ENCODE measurements at regions not wholly inside any gene's neighbourhood (a gene's known extent, or its start where the extent isn't known, plus 50 kb on each side); places are given as distances from the start of the nearest gene placed in this dataset.

- no peaks in the 10 kb centered on the region for H3K9me3 Mint-ChIP-seq
- no peak overlapping the region for H3K4me3 Mint-ChIP-seq
- no peak for ATAC-seq
Observed at GRCh38 chr2:54382601-54383000, 73.5 kb upstream of the SPTBN1 start.

GRCh38 chr2:54384301-54385203 is 71.6 kb upstream of the SPTBN1 start:
- Mint-ChIP-seq H3K4me3 (no peak overlapping the region), H3K9me3 (no peaks in the 10 kb centered on the region), H3K36me3 (ENCODE audit: insufficient read depth) (no peaks in the 10 kb centered on the region), H3K4me1 (ENCODE audit: low read depth) (no peaks in the 10 kb centered on the region), H3K27me3 (ENCODE audit: low read depth) (no peaks in the 10 kb centered on the region)
- ATAC-seq (no peak), DNase-seq (no peak)

More at GRCh38 chr2:54382601-54383000, 73.5 kb upstream of the SPTBN1 start:
- no peak for DNase-seq
- no peaks in the 10 kb centered on the region for H3K27me3 Mint-ChIP-seq (ENCODE audit: low read depth)
- no peaks in the 10 kb centered on the region for H3K36me3 Mint-ChIP-seq (ENCODE audit: insufficient read depth)
- no peaks in the 10 kb centered on the region for H3K4me1 Mint-ChIP-seq (ENCODE audit: low read depth)

DNA sequence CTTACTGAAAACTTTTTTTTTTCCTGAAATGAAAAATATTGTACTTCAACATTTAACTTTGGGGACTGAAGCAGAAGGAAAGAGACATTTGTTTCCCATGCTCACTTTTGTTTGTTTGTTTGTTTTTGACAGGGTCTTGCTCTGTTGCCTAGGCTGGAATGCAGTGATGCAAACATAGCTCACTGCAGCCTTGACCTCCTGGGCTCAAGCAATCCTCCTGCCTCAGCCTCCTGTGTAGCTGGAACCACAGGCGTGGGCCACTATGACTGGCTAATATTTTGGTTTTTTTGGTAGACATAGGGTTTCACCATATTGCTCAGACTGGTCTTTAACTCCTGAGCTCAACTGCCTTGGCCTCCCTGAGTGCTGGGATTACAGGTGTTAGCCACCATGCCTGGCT is 70.9 kb upstream of the SPTBN1 start:
- DNase-seq (no peak), ATAC-seq (no peak)
- H3K27me3 Mint-ChIP-seq (ENCODE audit: low read depth), result no peaks in the 10 kb centered on the region
- H3K36me3 Mint-ChIP-seq (ENCODE audit: insufficient read depth), result no peaks in the 10 kb centered on the region
- no peaks in the 10 kb centered on the region for H3K4me1 Mint-ChIP-seq (ENCODE audit: low read depth)
- H3K4me3 Mint-ChIP-seq, result no peak overlapping the region
- H3K9me3 Mint-ChIP-seq, result no peaks in the 10 kb centered on the region

DNA sequence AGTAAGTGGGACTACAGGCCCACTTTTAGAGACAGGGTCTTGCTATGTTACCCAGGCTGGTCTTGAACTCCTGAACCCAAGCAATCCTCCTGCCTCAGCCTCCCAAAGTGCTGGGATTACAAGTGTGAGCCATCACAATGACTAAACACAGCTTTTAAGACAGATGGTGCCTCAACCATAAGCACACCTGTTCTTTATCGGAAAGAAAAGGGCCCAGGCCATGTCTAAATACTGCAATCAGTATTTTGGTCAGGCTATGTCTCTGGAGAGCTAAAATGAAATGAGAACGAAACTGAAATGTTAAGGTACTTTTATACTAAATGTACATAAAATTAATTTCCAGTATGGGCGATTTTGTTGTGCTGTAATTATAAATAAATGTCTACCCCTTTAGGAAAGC is 69.5 kb upstream of the SPTBN1 start:
- H3K4me1 Mint-ChIP-seq (ENCODE audit: low read depth), result no peaks in the 10 kb centered on the region
- DNase-seq, result no peak
- no peaks in the 10 kb centered on the region for H3K36me3 Mint-ChIP-seq (ENCODE audit: insufficient read depth)
- no peak overlapping the region for H3K4me3 Mint-ChIP-seq
- no peaks in the 10 kb centered on the region for H3K9me3 Mint-ChIP-seq
- no peaks in the 10 kb centered on the region for H3K27me3 Mint-ChIP-seq (ENCODE audit: low read depth)
- no peak for ATAC-seq

DNA sequence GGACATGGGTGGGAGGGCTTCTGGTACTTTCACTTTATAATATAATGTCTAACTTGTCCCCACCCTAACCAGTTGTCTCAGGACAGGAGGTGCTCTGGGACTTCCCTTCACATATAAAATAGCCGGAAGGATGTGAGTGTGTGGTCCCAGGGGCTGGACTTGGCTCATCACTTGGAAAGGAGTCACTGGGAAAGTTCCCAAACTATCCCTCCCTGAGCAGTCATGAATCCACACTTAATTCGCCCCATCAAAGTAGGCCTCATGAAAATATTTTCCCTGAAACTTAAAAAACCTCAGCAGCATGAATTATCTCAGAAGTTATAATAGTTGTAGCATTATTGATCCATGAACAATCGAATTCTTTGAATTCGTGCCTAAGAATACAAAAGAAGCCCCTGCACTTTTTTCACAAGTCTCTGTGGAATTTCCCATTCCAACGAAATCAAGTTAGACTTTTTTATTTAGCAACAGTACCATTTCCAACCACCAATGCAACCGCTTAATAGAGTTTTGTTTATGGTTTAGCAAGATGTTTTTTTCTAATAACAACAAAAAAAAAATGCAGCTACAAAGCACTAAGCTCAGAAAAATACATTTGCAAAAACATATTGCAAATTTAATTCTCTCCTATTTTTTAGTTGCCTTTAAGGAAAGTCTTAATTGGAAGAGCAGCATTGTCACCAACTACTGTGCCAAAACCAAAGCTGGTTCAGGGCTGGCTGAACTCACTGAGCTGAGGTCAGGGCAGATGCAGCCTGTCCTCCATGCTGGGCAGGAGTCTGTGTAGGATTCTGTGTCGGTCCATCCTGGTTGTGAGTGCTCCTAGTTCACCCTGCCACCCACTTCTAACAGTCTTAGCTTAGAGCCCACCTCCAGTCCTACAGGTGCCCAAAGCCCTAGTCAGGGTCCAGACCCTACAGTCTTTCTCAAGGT is 68.8 kb upstream of the SPTBN1 start:
- Mint-ChIP-seq H3K36me3 (ENCODE audit: insufficient read depth) (no peaks in the 10 kb centered on the region), H3K4me1 (ENCODE audit: low read depth) (no peaks in the 10 kb centered on the region), H3K9me3 (no peaks in the 10 kb centered on the region), H3K27me3 (ENCODE audit: low read depth) (no peaks in the 10 kb centered on the region), H3K4me3 (no peak overlapping the region)
- ATAC-seq (no peak), DNase-seq (no peak)

GRCh38 chr2:54388076-54388475 is 68.1 kb upstream of the SPTBN1 start:
- Mint-ChIP-seq H3K36me3 (ENCODE audit: insufficient read depth) (no peaks in the 10 kb centered on the region), H3K27me3 (ENCODE audit: low read depth) (no peaks in the 10 kb centered on the region), H3K4me3 (no peak overlapping the region), H3K4me1 (ENCODE audit: low read depth) (no peaks in the 10 kb centered on the region), H3K9me3 (no peaks in the 10 kb centered on the region)
- ATAC-seq, result no peak
- DNase-seq, result no peak

- no peaks in the 10 kb centered on the region for H3K9me3 Mint-ChIP-seq
- H3K27me3 Mint-ChIP-seq (ENCODE audit: low read depth), result no peaks in the 10 kb centered on the region
- no peak for ATAC-seq
- no peak for DNase-seq
- H3K4me1 Mint-ChIP-seq (ENCODE audit: low read depth), result peaks cover 8% of the 10 kb centered on the region
- no peaks in the 10 kb centered on the region for H3K36me3 Mint-ChIP-seq (ENCODE audit: insufficient read depth)
- no peak overlapping the region for H3K4me3 Mint-ChIP-seq
Observed at GRCh38 chr2:54392555-54393324, 63.4 kb upstream of the SPTBN1 start.

GRCh38 chr2:54394392-54394791 is 61.7 kb upstream of the SPTBN1 start:
- Mint-ChIP-seq H3K36me3 (ENCODE audit: insufficient read depth) (no peaks in the 10 kb centered on the region), H3K27me3 (ENCODE audit: low read depth) (no peaks in the 10 kb centered on the region), H3K9me3 (no peaks in the 10 kb centered on the region), H3K4me1 (ENCODE audit: low read depth) (peaks cover 8% of the 10 kb centered on the region), H3K4me3 (peak overlapping the region; percentile 62)
- ATAC-seq, result peak; percentile 51 to 65
- DNase-seq, result no peak

GRCh38 chr2:54396107-54396506 is 60.0 kb upstream of the SPTBN1 start:
- no peak for ATAC-seq
- Mint-ChIP-seq H3K4me3 (no peak overlapping the region), H3K36me3 (ENCODE audit: insufficient read depth) (no peaks in the 10 kb centered on the region), H3K4me1 (ENCODE audit: low read depth) (peaks cover 8% of the 10 kb centered on the region), H3K9me3 (no peaks in the 10 kb centered on the region), H3K27me3 (ENCODE audit: low read depth) (peaks cover 1% of the 10 kb centered on the region)
- DNase-seq, result no peak

DNA sequence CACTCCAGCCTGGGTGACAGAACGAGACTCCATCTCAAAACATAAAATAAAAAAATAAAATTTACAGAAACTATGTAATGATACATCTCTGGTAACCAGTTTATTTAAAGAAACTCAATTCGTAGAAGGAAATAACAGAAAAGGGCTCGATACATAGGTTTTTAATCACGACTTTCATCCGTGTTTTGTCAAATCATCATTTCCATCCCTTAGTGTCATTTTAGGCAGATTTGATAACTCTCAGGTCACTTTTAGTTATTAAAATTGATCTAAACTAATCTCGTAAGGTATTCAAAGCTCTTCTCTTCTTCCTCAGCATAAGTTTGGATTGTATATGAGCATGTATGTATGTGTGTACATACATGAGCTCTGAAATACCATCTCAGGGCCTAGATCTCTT is 59.3 kb upstream of the SPTBN1 start:
- Mint-ChIP-seq H3K9me3 (no peaks in the 10 kb centered on the region), H3K4me3 (no peak overlapping the region), H3K4me1 (ENCODE audit: low read depth) (peaks cover 8% of the 10 kb centered on the region), H3K27me3 (ENCODE audit: low read depth) (peaks cover 1% of the 10 kb centered on the region), H3K36me3 (ENCODE audit: insufficient read depth) (no peaks in the 10 kb centered on the region)
- ATAC-seq (no peak), DNase-seq (no peak)

GRCh38 chr2:54397426-54397825 is 58.7 kb upstream of the SPTBN1 start:
- peaks cover 1% of the 10 kb centered on the region for H3K27me3 Mint-ChIP-seq (ENCODE audit: low read depth)
- no peaks in the 10 kb centered on the region for H3K36me3 Mint-ChIP-seq (ENCODE audit: insufficient read depth)
- H3K9me3 Mint-ChIP-seq, result no peaks in the 10 kb centered on the region
- H3K4me1 Mint-ChIP-seq (ENCODE audit: low read depth), result peaks cover 8% of the 10 kb centered on the region
- no peak overlapping the region for H3K4me3 Mint-ChIP-seq
- no peak for ATAC-seq
- no peak for DNase-seq

- Mint-ChIP-seq H3K4me1 (ENCODE audit: low read depth) (peaks cover 8% of the 10 kb centered on the region), H3K9me3 (no peaks in the 10 kb centered on the region), H3K4me3 (no peak overlapping the region), H3K36me3 (ENCODE audit: insufficient read depth) (no peaks in the 10 kb centered on the region), H3K27me3 (ENCODE audit: low read depth) (peaks cover 1% of the 10 kb centered on the region)
- DNase-seq (no peak), ATAC-seq (no peak)
Observed at GRCh38 chr2:54401554-54401953, 54.6 kb upstream of the SPTBN1 start.

- DNase-seq, result no peak
- Mint-ChIP-seq H3K9me3 (no peaks in the 10 kb centered on the region), H3K27me3 (ENCODE audit: low read depth) (peaks cover 4% of the 10 kb centered on the region), H3K4me1 (ENCODE audit: low read depth) (peaks cover 8% of the 10 kb centered on the region), H3K36me3 (ENCODE audit: insufficient read depth) (no peaks in the 10 kb centered on the region), H3K4me3 (no peak overlapping the region)
- ATAC-seq, result no peak
Observed at GRCh38 chr2:54402350-54402749, 53.8 kb upstream of the SPTBN1 start.
